ENCODE measurements at regions not wholly inside any gene's neighbourhood (a gene's known extent, or its start where the extent isn't known, plus 50 kb on each side); places are given as distances from the start of the nearest gene placed in this dataset.
A peak's percentile ranks its signal among the peaks of the same experiment; 100 is the strongest.

GRCh38 chrX:1914606-1915365 lies 299.9 kb downstream of the ASMT start:
- no peaks in the 10 kb centered on the region for H4K20me1 ChIP-seq (ENCODE audit: insufficient read depth, low read length)
- TF ChIP-seq ZNF431 (CRISPR knock-in tag; IDR thresholded peaks at IDR 0.05; ENCODE audit: borderline replicate concordance, low read depth) (no peak), TRIM24 (CRISPR knock-in tag; IDR thresholded peaks at IDR 0.05) (no peak), SOX13 (IDR thresholded peaks at IDR 0.05) (no peak), SOX13 (CRISPR knock-in tag; conservative IDR thresholded peaks at IDR 0.05 in 1 of 2, IDR thresholded peaks at IDR 0.05 in 1 of 2) (no peak)
- ChIA-PET CTCF (ENCODE audit: low intra/inter-chr PET ratio, low total read pairs) (no interaction called here), POLR2A (no interaction called here)
- H2AFZ ChIP-seq (ENCODE audit: low read length) = peak overlapping the region; percentile 86
- peaks cover 0 to 4% of the 10 kb centered on the region in 2 experiments; a peak in 1 of 5 replicates for H3K27me3 ChIP-seq (ENCODE audit: control insufficient read depth in 1 of 2, insufficient read depth in 2 of 2, low read length in 2 of 2)
- intact Hi-C loops (cut with micrococcal nuclease; ENCODE audit: unreplicated experiment) (no loop called here), in situ Hi-C loops (cut with HindIII; ENCODE audit: extremely low pct_ligation_motif_present, low pct_unique_long_range_greater_than_20kb) (no loop called here)
- H3K9ac ChIP-seq (ENCODE audit: insufficient read depth, low read depth, low read length) = no peak overlapping the region
- WGBS (ENCODE audit: low lambda C conversion rate) = 36% methylated on average over 15 of the region's 23 CpGs
- DNase-seq (ENCODE audit: low spot score) (no peak), FAIRE-seq (no peak), ATAC-seq (no peak)
- H3K4me2 ChIP-seq (ENCODE audit: low read depth, low read length) = no peak overlapping the region
- H3K9me3 ChIP-seq (ENCODE audit: low read length) = no peaks in the 10 kb centered on the region
- no TSS peak for BruUV-seq (replicated peaks)
- H3K4me3 ChIP-seq (replicated peaks in 1 of 3; ENCODE audit: insufficient read depth in 1 of 3, low read depth in 2 of 3, low read length in 3 of 3) = no peak overlapping the region
- H3K4me1 ChIP-seq (ENCODE audit: insufficient read depth, low read length) = no peaks in the 10 kb centered on the region
- H3K27ac ChIP-seq (ENCODE audit: extremely low read length, insufficient read depth, low read length) = no peak overlapping the region
- no peaks in the 10 kb centered on the region for H3K36me3 ChIP-seq (replicated peaks in 1 of 2; ENCODE audit: control insufficient read depth in 1 of 2, insufficient read depth in 2 of 2, low read length in 2 of 2)
- no peaks in the 10 kb centered on the region for H3K79me2 ChIP-seq (ENCODE audit: insufficient read depth, low read length)

GRCh38 chrX:1918780-1919179 lies 303.9 kb downstream of the ASMT start:
- Histone ChIP-seq H3K9me3 (ENCODE audit: low read length) (no peaks in the 10 kb centered on the region), H3K27ac (ENCODE audit: extremely low read length, insufficient read depth, low read length) (no peak overlapping the region), H3K36me3 (replicated peaks in 1 of 2; ENCODE audit: control insufficient read depth in 1 of 2, insufficient read depth in 2 of 2, low read length in 2 of 2) (no peaks in the 10 kb centered on the region), H4K20me1 (ENCODE audit: insufficient read depth, low read length) (no peaks in the 10 kb centered on the region), H3K4me1 (ENCODE audit: insufficient read depth, low read length) (no peaks in the 10 kb centered on the region), H3K4me2 (ENCODE audit: low read depth, low read length) (no peak overlapping the region), H2AFZ (ENCODE audit: low read length) (no peak overlapping the region), H3K27me3 (ENCODE audit: control insufficient read depth in 1 of 2, insufficient read depth in 2 of 2, low read length in 2 of 2) (no peaks in the 10 kb centered on the region), H3K4me3 (replicated peaks in 1 of 3; ENCODE audit: insufficient read depth in 1 of 3, low read depth in 2 of 3, low read length in 3 of 3) (no peak overlapping the region), H3K9ac (ENCODE audit: insufficient read depth, low read depth, low read length) (no peak overlapping the region), H3K79me2 (ENCODE audit: insufficient read depth, low read length) (no peaks in the 10 kb centered on the region)
- ChIA-PET CTCF (ENCODE audit: low intra/inter-chr PET ratio, low total read pairs) (no interaction called here), POLR2A (no interaction called here)
- in situ Hi-C loops (cut with HindIII; ENCODE audit: extremely low pct_ligation_motif_present, low pct_unique_long_range_greater_than_20kb) (no loop called here), intact Hi-C loops (cut with micrococcal nuclease; ENCODE audit: unreplicated experiment) (no loop called here)
- no peak for ATAC-seq
- 75% methylated on average over 8 of the region's 8 CpGs for WGBS (ENCODE audit: low lambda C conversion rate)
- DNase-seq (ENCODE audit: low spot score) = no peak
- TF ChIP-seq ZNF784 (CRISPR knock-in tag; IDR thresholded peaks at IDR 0.05; ENCODE audit: borderline replicate concordance) (no peak), ZNF33A (CRISPR knock-in tag; IDR thresholded peaks at IDR 0.05; ENCODE audit: borderline replicate concordance) (no peak)
- no TSS peak for BruUV-seq (replicated peaks)
- FAIRE-seq = no peak

Measured in HepG2 (cell line).